OCI-LY7 (cell line): ENCODE measurements at regions not wholly inside any gene's neighbourhood (a gene's known extent, or its start where the extent isn't known, plus 50 kb on each side); places are given as distances from the start of the nearest gene placed in this dataset.

Source experiments
- CTCF ChIP-seq: fragments of 200-600 bp; sonication (generic); conservative IDR thresholded peaks from 2 replicates; pipeline ENCODE4 v1.5.1; 2014; ENCODE audit warnings: mild to moderate bottlenecking, antibody characterized with exemption, low read length, moderate library complexity, mixed read lengths
- EZH2phosphoT487 ChIP-seq: fragments of 200-600 bp; sonication (generic); IDR thresholded peaks from 2 replicates; pipeline ENCODE4 v1.6.1; 2018; ENCODE audit warnings: low read depth, borderline replicate concordance, mild to moderate bottlenecking, mixed run types, antibody characterized with exemption, low read length, moderate library complexity, mixed read lengths

GRCh38 chr12:16495196-16495595 lies 110.8 kb downstream of the LMO3 start:
- TF ChIP-seq CTCF = no peak
- TF ChIP-seq EZH2phosphoT487 = no peak
